HG03175 (cell line): ENCODE measurements at regions not wholly inside any gene's neighbourhood (a gene's known extent, or its start where the extent isn't known, plus 50 kb on each side); places are given as distances from the start of the nearest gene placed in this dataset.
A peak's percentile ranks its signal among the peaks of the same experiment; 100 is the strongest.
"Not testable (repeated sequence)": the region's sequence is repeated elsewhere in the genome, so short reads cannot be mapped to it uniquely, and the experiment has no call there.

Experiments used
- ATAC-seq: cut with Tn5 transposase; IDR thresholded peaks from one replicate; pipeline ENCODE4 v1.9.1; 2021; ENCODE audit warnings: mild to moderate bottlenecking, moderate library complexity; ENCODE audit not compliant: unreplicated experiment

DNA sequence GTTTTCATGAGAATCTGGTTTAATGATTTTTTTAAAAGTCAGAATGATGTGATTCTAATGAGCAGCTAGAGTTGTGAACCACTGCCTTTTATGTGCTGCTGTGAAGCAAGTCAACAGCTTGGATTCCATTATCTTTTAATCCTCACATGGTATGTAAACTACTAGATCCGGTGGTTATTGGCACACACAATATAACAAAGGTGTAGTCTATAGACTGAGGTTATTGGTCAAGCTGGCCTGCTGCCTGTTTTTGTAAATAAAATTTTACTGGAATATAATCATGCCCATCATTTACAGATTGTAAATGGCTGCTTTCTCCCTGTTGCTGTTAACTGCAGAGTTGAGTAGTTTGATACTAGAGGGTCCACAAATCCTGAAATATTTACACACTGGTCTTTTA, 103.1 kb downstream of the OTOL1 start:
- ATAC-seq: no peak

DNA sequence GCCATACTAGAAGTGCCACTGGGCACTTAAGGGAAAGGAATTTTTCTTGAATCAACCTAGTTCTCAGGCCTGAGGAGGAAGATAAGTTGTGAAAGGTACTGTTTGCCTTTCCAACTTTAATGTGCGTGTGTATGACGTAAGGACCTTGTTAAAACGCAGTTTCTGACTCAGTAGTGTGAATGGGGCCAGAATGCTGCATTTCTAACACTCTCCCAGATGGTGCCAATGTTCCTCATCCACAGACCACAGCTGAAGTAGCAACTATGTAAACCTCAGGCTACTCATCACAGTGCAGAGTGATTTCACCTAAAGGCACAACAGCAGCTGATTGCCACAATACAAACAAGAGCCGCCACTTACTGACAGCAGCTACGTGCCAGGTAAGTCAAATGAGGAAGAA, 103.6 kb downstream of the OTOL1 start:
- no peak for ATAC-seq

DNA sequence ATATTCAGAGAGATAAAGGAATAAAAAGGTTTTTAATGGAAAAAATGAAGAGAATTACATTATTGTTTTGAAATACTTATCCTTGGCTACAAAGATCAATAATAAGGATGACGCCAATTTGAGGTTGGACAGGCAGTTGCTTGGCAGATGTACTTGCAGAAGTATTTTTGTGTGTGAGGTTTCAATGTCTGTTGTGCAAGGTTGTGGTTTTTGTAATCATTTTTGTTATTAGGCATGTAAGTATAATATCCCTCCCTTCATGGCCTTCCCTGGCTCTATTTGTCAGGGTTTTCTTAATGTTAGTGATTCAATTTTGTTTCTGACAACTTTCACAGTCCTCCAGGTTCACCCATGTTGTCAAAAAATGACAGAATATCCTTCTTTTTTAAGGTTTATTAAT, 105.9 kb downstream of the OTOL1 start:
- ATAC-seq: no peak

DNA sequence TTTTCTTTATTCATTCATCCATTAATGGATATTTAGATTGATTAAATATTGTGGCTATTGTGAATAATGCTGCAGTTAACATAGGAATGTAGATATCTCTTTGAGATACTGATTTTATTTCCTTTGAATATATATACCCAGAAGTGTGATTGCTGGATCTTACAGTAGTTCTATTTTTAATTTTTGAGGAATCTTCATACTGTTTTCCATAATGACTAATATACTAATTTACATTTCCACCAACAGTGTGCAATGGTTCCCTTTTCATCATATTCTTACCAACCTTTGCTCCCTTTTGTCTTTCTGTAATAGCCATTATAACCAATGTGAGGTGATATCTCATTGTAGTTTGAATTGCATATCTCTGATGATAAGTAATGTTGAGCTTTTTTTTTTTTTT, 106.3 kb downstream of the OTOL1 start:
- no peak for ATAC-seq

DNA sequence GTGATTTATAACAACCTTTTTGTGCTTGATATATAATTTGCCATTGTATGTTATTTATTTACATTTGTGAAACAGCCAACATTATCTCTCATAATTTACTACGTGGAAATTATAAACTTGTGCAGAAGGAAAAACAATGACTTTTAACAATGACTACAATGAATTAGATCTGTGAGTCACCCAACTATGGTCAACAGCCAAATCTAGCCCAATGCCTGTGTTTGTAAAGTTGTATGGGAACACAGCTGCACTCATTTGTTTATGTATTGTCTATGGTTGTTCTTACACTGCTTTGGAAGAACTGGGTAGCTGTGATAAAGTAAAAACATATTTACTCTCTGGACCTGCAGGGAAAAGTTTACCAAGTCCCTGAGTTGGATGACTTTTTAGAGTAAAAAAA, 110.4 kb downstream of the OTOL1 start:
- no peak for ATAC-seq

DNA sequence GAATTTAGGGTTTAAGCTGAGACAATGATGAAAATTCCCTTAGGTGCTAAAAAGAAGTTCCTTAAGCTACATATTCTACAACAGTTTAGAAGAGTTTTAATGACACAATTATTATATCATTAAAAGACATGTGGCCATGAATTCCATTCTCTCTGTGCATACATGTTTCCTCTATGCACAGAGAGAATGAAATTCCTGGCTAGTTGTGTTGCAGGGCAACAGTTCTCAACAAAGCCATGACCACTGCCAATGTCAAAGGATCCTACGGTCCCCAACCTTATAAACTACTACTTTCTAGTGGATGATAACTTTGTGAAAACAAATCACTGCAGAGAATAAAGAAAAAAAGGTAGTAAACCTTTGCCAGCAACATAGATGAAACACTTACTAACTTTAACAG, 122.7 kb downstream of the OTOL1 start:
- ATAC-seq: no peak

DNA sequence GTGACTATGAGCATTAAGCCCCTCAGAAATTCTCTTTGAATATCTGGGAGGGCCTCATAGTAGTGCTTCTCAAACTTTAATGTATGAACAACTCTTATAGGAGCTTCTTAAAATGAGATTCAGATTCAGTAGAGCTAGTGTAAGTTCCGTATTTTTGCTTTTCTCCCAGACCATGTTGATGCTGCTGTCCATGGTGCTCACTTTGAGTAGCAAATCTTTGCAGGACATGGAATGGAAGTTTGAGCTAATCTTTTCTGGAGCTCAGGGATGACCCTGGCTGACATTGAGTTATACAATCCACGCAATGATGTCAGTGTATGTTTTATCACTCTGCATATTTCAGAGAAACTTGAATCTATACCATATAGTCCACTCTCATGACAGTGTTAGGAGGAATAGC, 134.2 kb downstream of the OTOL1 start:
- no peak for ATAC-seq

DNA sequence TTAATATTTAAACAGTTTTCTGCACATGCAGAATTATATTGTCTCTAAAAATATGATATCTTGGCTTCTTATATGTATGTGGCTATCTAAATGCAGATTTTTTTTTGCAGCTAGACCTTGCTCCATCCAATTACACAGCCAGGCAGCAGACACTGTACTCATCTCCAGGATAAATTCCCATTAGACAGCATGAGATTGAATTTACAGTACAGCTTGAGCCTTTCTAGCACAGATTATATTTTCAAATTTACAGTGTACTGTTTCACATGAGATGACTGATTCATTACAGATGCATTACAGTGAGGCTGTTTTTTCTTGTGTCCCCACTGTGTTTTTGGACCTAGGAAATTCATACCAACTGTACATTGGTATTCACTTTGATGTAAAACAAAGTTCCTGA, 134.9 kb downstream of the OTOL1 start:
- no peak for ATAC-seq

DNA sequence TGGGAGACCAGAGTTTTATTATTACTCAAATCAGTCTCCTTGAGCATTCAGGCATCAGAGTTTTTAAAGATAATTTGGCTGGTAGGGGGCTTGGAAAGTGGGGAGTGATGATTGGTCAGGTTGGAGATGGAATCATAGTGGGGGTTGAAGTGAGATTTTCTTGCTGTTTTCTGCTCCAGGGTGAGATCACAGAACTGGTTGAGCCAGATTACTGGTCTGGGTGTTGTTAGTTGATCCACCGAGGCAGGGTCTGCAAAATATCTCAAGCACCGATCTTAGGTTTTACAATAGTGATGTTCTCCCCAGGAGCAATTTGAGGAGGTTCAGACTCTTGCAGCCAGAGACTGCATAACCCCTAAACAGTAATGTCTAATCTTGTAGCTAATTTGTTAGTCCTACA, 141.0 kb downstream of the OTOL1 start:
- ATAC-seq: no peak

DNA sequence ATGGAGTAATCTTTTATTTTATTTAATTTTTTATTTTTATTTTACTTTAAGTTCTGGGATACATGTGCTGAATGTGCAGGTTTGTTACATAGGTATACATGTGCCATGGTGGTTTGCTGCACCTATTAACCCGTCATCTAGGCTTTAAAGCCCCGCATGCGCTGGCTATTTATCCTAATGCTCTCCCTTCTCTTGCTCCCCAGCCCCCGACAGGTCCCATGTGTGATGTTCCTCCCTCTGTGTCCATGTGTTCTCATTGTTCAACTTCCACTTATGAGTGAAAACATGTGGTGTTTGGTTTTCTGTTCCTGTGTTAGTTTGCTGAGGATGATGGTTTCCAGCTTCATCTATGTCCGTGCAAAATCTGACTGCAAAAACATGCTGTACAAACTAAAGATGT, 142.5 kb downstream of the OTOL1 start:
- not testable (repeated sequence) for ATAC-seq

DNA sequence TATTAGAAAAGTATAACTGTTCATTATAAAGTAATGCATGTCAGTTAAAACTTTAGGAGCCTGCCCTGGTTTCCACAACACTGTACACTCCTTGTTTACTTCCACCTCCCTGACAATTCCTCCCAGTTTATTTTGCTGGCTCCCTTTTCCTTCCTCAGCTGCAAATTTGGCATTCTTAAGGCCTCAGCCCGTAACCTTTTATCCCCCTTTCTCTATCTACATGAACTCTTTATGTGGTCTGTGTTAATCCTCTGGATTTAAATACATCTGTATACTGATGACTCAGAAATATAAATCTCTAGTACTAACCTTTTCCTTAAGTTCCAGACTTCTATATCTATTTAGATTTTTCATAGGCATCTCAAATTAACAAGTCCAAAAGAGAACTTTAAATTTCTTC, 143.6 kb downstream of the OTOL1 start:
- ATAC-seq: no peak

DNA sequence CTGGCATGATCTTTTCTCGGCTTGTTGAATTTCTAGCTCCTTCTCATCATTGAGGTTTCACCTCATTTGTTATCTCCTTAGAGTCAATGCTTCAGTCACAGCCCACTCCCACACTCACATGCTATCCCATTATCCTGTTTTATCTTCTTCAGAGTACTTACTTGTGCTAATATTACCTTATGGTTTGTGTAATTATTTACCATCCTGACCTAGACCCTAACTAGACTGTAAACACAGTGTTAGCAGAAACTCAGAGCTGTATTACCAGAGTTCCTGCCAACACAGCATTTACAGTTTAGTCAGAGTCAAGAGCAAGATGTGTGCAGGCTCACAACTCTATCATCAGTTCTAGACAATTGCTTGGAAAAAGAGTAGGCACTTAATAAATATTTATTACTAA, 144.7 kb downstream of the OTOL1 start:
- no peak for ATAC-seq

DNA sequence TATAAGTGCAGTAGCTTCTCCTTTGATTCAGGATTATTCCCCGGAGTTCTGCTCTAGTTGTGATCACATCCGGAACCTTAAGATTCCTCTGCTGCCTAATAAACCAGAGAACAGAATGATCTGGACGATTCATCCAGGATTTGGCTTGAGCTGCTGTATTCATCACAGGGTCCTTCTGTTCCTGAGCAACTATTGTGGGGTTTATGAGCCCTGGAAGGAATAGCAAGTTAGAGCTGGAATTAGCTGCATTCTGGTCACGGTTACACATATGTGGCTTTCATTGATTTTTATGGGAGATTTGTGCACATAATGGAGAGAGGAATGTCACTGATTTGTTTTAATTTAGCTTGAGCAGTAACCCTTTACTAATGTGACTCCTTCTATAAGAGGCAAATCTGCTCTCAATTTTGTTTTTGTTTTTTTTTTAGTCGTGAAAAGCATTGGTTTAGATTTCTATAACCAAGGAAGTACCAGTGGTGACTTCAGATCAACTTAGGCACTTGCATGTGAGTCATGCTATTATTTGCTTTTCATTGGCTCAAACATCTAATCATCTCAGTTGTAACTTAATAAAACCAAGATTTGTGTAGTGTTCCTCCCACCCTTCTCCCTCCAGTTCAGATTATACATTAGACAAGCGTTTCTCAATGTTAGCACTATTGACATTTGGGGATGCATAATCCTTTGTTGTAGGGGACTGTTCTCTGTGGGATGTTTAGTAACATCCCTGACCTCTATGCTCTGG, 148.5 kb downstream of the OTOL1 start:
- ATAC-seq: no peak

DNA sequence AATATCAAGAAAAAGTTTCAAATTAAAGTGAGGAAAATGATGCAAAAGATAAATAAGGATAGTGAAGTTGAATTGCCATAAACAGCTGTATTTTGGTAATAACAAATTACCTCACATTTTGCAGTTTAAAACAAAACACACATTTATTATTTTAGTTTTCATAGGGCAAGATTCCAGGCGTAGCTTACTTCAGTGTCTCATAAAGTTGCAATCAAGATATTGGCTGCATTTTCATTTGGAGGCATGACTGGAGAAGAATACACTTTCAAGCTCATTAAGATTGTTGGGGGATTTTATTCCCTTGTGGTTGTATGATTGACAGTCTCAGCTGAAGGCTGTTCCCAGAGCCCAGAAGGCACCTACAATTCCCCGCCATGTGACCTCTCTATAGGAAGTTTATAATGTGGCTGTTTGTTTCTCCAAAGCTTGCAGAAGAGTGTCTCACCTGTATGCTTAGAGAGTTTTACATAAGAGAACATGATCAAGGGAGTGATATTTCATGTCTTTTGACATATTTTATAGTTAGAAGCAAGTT, 151.4 kb downstream of the OTOL1 start:
- ATAC-seq: no peak

DNA sequence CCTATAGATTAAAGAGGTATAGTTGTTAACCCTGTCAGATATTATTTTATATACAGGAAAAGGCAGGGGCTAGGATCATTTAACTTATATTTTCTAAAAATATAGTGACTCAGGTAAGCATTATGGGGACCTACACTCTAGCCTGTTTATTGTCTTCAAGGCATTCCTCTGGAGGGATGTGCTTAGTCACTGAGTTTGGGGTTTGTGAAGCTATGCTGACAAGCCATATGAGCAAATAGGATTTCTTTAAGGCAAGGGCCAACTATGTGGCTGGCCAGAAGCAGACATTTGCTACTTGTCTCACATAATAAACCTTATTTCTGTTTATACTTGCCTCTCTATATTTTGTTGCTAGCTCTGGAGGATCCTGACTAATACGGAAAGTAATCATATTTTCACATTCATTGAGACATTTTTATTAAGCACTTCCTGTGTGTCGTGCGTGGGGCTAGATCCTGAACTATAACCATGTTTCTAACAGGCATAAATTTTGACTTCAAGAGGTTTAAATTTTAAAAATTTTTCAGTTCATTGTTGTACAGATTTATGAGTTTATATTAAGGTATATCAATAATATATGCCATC, 153.4 kb downstream of the OTOL1 start:
- ATAC-seq: peak; percentile 42

DNA sequence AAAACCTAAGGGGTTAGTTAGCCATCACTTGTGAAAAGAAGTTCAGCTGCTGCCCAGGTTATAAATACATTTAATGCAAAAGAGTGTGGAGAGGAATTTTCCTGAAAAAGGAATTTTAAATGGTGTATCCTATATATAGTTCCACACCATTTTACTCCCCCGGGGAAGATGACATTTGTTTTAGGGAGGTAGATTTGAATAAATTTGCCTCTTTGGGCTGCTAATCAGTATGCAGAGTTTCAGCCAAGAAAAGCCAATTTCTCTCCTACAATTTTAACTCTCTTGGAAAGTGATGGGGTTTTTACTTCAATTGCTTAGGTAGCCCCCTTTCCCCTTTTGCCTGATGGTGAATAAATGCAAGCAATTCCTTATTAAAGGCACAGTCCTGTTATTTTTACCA, 161.2 kb downstream of the OTOL1 start:
- no peak for ATAC-seq

DNA sequence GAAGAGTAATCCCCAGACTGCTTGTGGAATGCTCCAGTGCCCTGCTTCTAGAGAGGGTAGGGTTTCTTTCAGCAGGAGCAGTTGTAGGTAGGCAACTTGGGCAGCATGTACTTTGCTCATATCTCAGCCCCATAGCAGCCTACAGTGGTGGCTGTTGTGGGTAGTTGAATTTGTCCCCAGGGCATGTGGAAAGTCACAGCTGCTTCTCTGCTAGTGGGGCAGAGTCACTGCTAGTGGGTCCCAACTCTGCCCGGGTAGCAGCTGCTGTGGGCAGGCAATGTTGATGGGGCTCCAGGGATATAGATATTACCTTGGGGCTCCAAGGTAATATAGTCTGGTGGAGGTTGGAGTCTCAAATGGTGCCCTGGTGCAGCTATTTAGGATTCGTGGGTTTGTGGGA, 174.5 kb downstream of the OTOL1 start:
- ATAC-seq: no peak

DNA sequence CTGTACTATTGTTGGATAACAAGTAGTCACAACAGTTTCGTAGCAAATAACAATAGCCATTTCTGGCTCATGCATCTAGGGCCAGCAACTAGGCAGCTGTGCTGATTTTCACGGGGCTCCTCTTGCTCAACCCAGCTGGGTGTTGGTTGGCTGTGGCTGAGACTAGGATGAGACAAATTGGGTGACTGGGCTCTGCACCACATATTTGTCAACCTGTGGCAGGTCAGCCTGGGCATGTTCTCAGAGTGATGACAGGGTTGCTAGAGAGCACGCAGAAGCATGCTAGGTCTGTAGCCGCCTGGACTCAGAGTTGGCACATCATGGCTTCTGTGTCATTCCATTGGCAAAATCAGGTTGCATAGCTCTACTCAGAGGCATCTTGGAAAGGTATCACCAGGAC, 175.9 kb downstream of the OTOL1 start:
- no peak for ATAC-seq

DNA sequence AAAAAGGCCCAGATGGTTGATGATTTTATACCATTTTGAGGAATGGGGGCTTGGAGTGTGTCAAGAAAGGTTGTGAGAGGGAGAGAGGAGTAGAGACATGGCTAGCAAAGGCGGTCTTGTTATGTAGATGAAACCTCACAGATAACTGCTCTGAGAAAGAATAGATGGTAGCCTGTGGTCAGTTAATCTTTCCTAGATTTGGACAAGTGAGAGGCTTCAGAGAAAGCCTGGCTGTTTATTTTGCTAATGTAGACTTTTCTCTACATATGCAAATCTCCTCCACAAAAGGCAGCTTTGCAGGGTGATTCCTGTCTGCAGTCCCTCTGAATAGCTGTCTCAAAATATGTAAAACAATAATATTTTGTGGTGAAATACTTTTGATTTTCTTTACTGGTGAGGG, 177.3 kb downstream of the OTOL1 start:
- ATAC-seq: no peak

DNA sequence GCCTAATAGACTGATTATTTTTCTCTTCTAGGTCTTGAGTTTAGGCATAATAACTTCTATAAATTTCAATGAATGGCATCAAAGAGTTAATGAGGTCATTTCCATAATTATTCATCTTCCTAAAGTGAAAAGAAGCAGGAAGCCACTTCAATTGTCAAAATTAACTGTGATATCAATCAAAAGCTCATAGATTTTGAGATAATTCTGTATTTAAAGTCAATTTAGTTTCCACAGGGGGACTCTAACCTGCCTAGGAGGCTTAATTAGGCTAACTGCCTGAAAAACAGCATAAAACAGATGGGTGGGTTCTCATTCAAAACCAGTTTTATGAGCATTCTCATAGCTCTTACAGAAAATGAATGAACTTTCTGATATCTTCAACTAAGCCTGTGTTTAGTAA, 177.8 kb downstream of the OTOL1 start:
- ATAC-seq: no peak

DNA sequence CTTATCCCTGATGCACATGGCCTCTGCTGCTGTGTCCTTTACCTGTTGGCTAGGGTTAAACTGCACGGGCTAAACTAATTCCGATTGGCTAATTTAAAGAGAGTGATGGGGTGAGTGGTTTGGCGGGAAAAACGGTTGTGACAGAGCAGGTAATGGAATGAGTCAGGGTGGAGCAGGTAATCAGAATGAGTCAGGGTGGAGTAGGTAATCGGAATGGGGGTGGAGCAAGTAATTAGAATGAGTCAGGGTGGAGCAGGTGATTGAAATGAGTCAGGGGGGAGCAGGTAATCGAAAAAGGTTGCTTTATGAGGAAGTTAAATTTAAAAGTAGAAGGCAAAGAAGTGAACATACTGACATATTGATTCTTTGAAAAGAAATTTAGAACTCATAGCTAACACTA, 185.2 kb downstream of the OTOL1 start:
- not testable (repeated sequence) for ATAC-seq

DNA sequence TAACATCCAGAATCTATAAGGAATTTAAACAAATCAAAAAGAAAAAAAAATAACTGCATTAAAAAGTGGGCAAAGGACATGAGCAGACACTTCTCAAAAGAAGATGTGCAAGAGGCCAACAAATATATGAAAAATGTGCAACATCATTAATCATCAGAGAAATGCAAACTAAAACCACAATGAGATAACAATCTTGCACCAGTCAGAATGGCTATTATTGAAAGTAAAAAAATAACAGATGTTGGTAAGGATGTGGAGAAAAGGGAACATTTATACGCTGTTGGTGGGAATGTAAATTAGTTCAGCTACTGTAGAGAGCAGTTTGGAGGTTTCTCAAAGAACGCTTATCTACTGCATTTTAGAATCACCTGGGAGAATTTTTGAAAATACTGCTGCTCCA, 186.1 kb downstream of the OTOL1 start:
- ATAC-seq: no peak
